ENCODE measurements at regions not wholly inside any gene's neighbourhood (a gene's known extent, or its start where the extent isn't known, plus 50 kb on each side); places are given as distances from the start of the nearest gene placed in this dataset.

GRCh38 chr16:6678586-6678985 lies 654.1 kb upstream of the RBFOX1 start:
- TF ChIP-seq, protein P1, sequence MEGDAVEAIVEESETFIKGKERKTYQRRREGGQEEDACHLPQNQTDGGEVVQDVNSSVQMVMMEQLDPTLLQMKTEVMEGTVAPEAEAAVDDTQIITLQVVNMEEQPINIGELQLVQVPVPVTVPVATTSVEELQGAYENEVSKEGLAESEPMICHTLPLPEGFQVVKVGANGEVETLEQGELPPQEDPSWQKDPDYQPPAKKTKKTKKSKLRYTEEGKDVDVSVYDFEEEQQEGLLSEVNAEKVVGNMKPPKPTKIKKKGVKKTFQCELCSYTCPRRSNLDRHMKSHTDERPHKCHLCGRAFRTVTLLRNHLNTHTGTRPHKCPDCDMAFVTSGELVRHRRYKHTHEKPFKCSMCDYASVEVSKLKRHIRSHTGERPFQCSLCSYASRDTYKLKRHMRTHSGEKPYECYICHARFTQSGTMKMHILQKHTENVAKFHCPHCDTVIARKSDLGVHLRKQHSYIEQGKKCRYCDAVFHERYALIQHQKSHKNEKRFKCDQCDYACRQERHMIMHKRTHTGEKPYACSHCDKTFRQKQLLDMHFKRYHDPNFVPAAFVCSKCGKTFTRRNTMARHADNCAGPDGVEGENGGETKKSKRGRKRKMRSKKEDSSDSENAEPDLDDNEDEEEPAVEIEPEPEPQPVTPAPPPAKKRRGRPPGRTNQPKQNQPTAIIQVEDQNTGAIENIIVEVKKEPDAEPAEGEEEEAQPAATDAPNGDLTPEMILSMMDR (IDR thresholded peaks at IDR 0.05): no peak
- TF ChIP-seq POLR2A (IDR thresholded peaks at IDR 0.05): no peak
